GM12872 (cell line): ENCODE measurements at regions not wholly inside any gene's neighbourhood (a gene's known extent, or its start where the extent isn't known, plus 50 kb on each side); places are given as distances from the start of the nearest gene placed in this dataset.

Experiments used
- TF ChIP-seq, protein P1 (sequence below): IDR thresholded peaks from 3 replicates; pipeline ENCODE4 v1.5.1; 2011; ENCODE audit warnings: low read depth, mild to moderate bottlenecking, low read length, moderate library complexity; ENCODE audit not compliant: insufficient read depth

DNA sequence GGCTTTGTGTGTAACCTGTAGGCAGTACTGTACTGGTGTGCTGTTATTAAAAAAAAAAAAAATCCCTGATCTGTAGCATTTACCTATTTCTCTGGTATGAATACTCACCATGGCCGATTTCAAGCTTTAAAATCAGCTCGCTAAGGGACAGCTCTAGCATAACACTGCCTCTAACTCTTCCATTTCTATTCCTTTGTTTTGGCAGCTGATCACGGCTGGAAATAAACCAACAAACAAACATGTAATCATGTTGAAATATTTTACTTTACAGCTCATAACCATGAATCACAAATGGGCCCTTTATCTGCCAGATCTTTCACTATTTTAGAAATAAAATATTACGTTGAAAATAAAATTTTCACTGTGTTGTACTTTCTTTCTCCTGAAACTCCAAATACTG is 60.5 kb upstream of the IL15 start:
- TF ChIP-seq, protein P1, sequence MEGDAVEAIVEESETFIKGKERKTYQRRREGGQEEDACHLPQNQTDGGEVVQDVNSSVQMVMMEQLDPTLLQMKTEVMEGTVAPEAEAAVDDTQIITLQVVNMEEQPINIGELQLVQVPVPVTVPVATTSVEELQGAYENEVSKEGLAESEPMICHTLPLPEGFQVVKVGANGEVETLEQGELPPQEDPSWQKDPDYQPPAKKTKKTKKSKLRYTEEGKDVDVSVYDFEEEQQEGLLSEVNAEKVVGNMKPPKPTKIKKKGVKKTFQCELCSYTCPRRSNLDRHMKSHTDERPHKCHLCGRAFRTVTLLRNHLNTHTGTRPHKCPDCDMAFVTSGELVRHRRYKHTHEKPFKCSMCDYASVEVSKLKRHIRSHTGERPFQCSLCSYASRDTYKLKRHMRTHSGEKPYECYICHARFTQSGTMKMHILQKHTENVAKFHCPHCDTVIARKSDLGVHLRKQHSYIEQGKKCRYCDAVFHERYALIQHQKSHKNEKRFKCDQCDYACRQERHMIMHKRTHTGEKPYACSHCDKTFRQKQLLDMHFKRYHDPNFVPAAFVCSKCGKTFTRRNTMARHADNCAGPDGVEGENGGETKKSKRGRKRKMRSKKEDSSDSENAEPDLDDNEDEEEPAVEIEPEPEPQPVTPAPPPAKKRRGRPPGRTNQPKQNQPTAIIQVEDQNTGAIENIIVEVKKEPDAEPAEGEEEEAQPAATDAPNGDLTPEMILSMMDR, result no peak

- TF ChIP-seq, protein P1, result no peak
Measured at GRCh38 chr4:141576585-141577110, 59.7 kb upstream of the IL15 start.

GRCh38 chr4:141578451-141578850 is 57.9 kb upstream of the IL15 start:
- TF ChIP-seq, protein P1, result no peak

GRCh38 chr4:141580523-141580922 is 55.9 kb upstream of the IL15 start:
- TF ChIP-seq, protein P1, result no peak
